Stimulated activated naive CD8-positive, alpha-beta T cell treated with anti-CD3 and anti-CD28 coated beads, Interleukin-15, amount 100 ng/mL, for 72 hours (primary cell): ENCODE measurements at regions not wholly inside any gene's neighbourhood (a gene's known extent, or its start where the extent isn't known, plus 50 kb on each side); places are given as distances from the start of the nearest gene placed in this dataset.

Source experiments
- ATAC-seq: fragments of 150-1000 bp; cut with Tn5 transposase; 2 replicates; pipeline ENCODE4 v1.10.0; 2021; ENCODE audit warnings: mild to moderate bottlenecking, moderate library complexity
- DNase-seq, 2 donors: peaks; one replicate each; pipeline ENCODE4 v3.0.0; 2021 to 2022
- H3K27ac Mint-ChIP-seq, 2 donors: one replicate each; pipeline ENCODE4 v1.8.0; 2022; ENCODE audit warnings: mild to moderate bottlenecking in 2 of 2, mixed read lengths in 2 of 2, moderate library complexity in 2 of 2
- H3K27me3 Mint-ChIP-seq: one replicate; pipeline ENCODE4 v1.8.0; 2022; ENCODE audit warnings: mixed read lengths
- H3K4me1 Mint-ChIP-seq: one replicate; pipeline ENCODE4 v1.8.0; 2022; ENCODE audit warnings: mild to moderate bottlenecking, mixed read lengths
- H3K4me3 Mint-ChIP-seq, 2 donors: one replicate each; pipeline ENCODE4 v1.8.0; 2022; ENCODE audit warnings: mild to moderate bottlenecking in 2 of 2, mixed read lengths in 2 of 2, moderate library complexity in 1 of 2
- H3K9me3 Mint-ChIP-seq, 2 donors: one replicate each; pipeline ENCODE4 v1.8.0; 2022; ENCODE audit warnings: mixed read lengths in 2 of 2

DNA sequence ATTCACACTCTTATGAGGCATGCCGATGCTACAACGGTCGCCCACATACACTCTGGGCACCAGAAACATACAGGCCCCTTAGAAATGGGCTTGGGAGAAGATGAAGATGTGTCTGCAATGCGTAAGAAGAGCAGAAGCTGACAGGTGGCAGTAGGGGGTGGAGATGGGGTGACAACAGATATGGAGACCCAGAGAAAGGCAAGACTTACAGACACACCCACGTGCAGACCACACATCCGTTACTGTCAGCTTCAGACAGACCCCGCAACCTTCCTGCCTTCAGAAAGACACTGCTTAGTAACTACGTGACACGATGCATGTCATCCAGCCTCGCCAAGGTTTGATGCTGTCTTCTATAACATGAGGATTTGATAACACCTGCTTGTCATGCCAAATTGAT is 89.5 kb downstream of the ZFP36L2 start:
- DNase-seq (peak; percentile 68 to 80), ATAC-seq (peak; percentile 70)
- H3K4me3 Mint-ChIP-seq: peak overlapping the region; percentile 63 to 93
- H3K9me3 Mint-ChIP-seq: no peaks in the 10 kb centered on the region
- H3K4me1 Mint-ChIP-seq: peaks cover 88% of the 10 kb centered on the region
- H3K27ac Mint-ChIP-seq: peak overlapping the region; percentile 43 to 99
- H3K27me3 Mint-ChIP-seq: no peaks in the 10 kb centered on the region

DNA sequence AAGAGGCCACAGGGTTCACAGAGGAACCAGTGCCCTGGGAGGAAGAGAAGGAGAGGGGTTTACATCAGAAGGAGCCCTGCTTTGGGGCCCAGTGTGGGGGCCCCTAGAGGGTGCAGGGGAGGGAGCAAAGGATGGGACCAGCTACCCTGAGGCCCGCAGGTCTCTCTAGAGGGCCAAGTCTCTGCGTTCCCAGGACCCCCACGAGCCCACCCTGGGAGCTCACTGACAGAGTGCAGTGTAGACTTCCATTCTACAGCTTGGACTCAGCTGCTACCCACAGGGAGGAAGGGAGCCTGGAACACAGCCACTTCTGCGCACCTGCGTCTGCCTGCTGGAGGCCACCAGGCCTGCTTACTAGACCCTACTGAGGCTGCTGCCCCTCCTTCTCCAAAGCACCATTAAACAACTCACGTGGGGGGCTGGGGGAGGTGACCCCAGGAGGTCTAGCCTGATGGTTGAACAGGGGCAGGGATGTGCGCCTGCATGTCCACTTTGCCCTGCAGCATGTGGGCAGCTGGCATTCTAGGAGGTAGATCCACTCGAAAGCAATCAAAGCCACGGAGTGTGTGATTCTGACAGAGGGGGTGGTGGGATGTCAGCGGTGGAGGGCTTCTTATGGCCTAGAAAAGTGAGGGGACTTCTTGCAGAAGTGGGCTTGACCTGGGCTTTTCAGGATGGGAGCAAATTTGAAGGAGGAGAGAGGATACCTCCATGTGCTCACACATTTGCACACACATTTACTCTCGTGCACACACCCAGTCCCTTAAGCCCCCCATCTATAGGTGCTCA is 90.2 kb downstream of the ZFP36L2 start:
- no peak for DNase-seq
- peak overlapping the region; percentile 98 to 99 for H3K27ac Mint-ChIP-seq
- no peaks in the 10 kb centered on the region for H3K27me3 Mint-ChIP-seq
- H3K4me1 Mint-ChIP-seq: peaks cover 95% of the 10 kb centered on the region
- peak overlapping the region; percentile 63 to 93 for H3K4me3 Mint-ChIP-seq
- no peak for ATAC-seq
- no peaks in the 10 kb centered on the region for H3K9me3 Mint-ChIP-seq

DNA sequence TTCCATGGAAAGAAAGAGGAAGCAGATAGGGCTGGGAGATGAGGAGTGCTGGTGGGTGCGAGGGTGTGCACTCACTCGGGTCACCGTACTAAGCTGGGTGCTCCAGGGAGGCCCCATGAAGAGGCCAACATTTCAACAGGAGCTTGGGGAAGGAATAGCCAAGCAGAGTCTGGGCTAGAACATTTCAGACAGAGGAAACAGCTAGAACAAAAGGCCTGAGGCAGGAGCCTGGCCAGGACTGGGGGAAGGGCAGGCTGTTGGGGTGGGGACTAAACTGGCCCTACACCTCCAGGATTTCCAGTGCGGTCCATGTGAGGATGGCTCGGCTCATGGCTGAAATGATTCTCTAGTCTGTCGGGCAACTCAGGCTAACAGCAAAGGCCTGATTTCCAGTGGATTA is 90.8 kb downstream of the ZFP36L2 start:
- H3K9me3 Mint-ChIP-seq: no peaks in the 10 kb centered on the region

GRCh38 chr2:43134571-43134889 is 91.9 kb downstream of the ZFP36L2 start:
- no peaks in the 10 kb centered on the region for H3K9me3 Mint-ChIP-seq
- peaks cover 99% of the 10 kb centered on the region for H3K4me1 Mint-ChIP-seq
- peak overlapping the region in 1 of 2 donors; percentile 9 for H3K27ac Mint-ChIP-seq
- no peak for DNase-seq
- ATAC-seq: no peak
- H3K4me3 Mint-ChIP-seq: peak overlapping the region; percentile 57 to 63
- H3K27me3 Mint-ChIP-seq: no peaks in the 10 kb centered on the region

More for the DNA sequence above, 90.8 kb downstream of the ZFP36L2 start:
- Mint-ChIP-seq H3K4me1 (peaks cover 99% of the 10 kb centered on the region), H3K4me3 (peak overlapping the region; percentile 63 to 93), H3K27me3 (no peaks in the 10 kb centered on the region), H3K27ac (peak overlapping the region; percentile 71 to 98)
- ATAC-seq (no peak), DNase-seq (no peak)

DNA sequence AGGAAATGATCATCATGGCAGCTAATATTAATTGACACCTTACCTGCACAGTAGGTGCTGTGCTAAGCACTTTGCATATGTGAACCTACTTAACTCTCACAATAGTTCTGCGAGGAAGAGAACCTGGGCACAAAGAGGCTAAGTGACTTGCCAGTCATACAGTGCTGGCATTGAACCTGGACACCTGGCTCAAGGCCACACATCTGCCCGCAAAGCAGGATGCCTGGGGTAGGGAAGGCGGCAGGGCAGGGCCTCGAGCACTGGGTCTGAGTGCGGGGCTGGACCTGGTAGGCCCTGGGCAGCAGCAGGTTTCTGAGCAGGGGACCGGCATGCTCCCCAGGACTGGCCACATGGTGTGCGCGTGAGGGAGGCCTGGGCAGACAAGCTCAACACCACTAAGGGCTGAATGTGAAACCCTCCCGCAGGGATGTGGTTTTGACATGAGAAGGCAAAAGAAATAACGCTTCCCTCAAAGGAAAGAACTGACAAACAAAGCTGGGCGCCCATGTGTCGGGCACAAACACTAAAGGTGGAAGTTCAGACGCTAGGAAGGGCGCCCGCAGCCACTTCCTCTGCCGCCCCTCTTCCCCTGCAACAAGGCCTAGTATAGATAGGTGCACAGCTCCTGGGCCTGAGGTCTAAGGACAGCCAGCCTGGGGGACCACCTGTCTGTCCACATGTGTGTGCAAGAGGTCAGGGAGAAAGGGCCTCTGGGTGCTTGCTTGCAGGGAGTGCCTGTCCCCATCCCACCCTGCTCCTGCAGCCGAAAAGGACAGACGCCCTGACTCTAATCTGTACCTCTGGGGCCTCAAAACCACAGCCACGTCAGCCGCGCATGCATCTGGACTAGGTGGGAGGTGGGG is 92.5 kb downstream of the ZFP36L2 start:
- peaks cover 98% of the 10 kb centered on the region for H3K4me1 Mint-ChIP-seq
- ATAC-seq: peak; percentile 54
- peak; percentile 64 to 83 for DNase-seq
- peak overlapping the region; percentile 63 to 65 for H3K4me3 Mint-ChIP-seq
- H3K27ac Mint-ChIP-seq: peak overlapping the region; percentile 9 to 45
- no peaks in the 10 kb centered on the region for H3K9me3 Mint-ChIP-seq
- no peaks in the 10 kb centered on the region for H3K27me3 Mint-ChIP-seq

- no peak for ATAC-seq
- peaks cover 98% of the 10 kb centered on the region for H3K4me1 Mint-ChIP-seq
- H3K9me3 Mint-ChIP-seq: no peaks in the 10 kb centered on the region
- no peak for DNase-seq
- peak overlapping the region; percentile 63 to 72 for H3K4me3 Mint-ChIP-seq
- no peaks in the 10 kb centered on the region for H3K27me3 Mint-ChIP-seq
- H3K27ac Mint-ChIP-seq: peak overlapping the region; percentile 9 to 36
These were observed 93.1 kb downstream of the ZFP36L2 start for GRCh38 chr2:43133336-43133707.

DNA sequence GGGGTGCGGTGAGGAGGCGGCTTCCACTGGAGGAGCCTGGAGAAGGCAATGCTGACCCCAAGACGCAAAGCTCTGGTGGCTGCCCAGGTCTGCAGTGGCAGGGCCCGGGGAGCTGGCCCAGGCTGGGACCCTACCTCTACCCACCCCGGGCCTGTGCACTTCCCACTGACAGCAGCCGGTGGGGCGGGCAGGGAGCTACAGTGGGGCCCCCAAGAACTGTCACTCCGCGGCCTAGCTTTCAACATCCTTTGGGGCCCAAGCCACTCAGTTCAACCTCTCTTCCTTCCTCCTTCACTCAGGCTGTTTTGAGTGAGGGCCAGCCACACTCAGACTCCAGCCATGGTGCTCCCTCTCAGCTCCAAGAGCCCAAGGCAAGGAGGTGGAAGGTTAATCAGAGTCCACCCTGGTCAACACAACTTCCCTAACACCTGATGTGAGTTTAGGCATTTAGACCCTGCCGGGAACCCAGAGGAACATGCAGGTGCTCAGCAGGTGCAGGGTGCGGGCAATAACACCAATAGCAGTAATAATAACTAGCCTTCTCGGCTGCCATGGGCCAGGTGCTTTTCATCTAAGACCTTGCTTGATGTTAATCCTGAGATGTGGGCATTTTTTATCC is 93.6 kb downstream of the ZFP36L2 start:
- DNase-seq (peak in 1 of 2 donors; percentile 44), ATAC-seq (no peak)
- no peaks in the 10 kb centered on the region for H3K27me3 Mint-ChIP-seq
- H3K9me3 Mint-ChIP-seq: no peaks in the 10 kb centered on the region
- peak overlapping the region; percentile 63 to 72 for H3K4me3 Mint-ChIP-seq
- H3K4me1 Mint-ChIP-seq: peaks cover 98% of the 10 kb centered on the region
- H3K27ac Mint-ChIP-seq: peak overlapping the region in 1 of 2 donors; percentile 38

DNA sequence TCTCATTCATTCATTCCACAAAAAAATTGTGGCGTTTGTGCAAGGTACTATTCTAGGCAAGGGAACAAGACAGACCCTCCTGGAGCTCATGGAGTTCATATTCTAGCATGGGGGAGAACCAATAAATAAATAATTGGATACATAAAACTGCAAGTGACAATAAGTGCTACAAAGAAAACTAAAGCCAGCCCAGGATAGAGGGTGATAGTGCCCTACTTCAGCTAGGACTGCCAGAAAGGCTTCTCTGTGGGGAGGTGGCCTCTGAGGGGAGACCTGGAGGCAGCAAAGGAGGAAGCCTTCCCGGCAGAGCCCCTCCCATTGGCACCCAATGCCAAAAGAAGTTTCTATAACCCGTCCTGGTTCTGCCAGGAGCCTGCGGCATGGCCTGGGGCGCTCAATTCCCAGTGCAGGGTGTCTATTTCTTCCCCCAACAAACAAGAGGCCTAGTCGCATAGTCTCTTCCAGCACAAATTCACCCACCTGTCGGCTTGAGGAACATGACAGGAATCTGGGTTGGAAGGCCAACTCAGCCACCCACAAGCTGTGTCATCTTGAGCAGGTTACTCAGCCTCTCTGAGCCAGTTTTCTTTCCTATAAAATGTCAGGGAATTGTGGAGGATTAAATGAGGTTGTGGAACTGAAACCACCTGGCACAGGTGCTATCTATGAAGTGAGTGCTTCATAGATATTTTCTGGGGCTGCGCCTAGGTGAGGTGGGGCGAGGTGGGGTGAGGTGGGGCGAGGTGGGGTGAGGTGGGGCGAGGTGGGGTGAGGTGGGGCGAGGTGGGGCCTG is 94.3 kb downstream of the ZFP36L2 start:
- peak overlapping the region; percentile 65 to 75 for H3K4me3 Mint-ChIP-seq
- H3K9me3 Mint-ChIP-seq: peaks cover 0 to 5% of the 10 kb centered on the region in 2 donors
- ATAC-seq: no peak
- H3K27ac Mint-ChIP-seq: peak overlapping the region; percentile 0 to 82
- no peak for DNase-seq
- no peaks in the 10 kb centered on the region for H3K27me3 Mint-ChIP-seq
- H3K4me1 Mint-ChIP-seq: peaks cover 98% of the 10 kb centered on the region

DNA sequence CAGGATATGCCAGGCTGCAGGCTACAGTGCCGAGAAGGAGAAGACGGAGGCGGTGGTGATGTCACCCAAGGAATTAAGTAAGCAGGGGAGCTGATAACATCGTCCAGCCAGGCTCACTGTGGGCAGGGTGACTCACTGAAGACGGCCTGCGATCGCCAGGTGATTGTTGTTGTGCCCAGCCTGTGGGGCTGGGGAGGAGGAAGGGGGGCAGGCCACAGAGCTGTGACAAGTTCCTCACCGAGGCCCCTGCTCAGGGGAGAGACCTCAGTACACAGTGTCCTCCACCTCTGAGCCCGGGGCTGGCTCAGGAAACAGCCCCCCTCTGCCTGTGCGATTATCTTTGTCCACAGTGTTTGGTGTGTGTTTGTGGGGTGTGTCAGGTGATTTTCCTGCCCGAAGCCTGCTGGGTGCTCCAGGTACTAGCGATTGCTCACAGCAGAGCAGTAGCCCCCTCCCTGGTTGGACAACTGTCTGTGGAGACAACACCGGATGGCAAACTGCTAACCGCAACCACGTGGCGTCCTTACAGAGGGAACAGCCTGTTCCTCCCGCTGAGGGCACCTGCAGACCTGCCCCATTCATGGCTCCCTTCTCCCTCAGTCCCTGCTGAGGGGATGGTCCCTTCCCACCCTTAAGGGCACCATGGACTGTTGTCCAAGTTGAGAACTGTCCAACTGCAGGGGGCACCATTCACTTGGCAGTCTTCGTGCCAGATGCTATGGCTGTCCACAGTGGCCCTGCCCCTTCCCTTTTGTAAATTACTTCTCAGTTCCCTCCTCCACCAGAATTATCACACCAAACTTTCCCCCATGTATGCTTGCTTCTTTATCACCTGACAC is 95.1 kb downstream of the ZFP36L2 start:
- Mint-ChIP-seq H3K4me3 (peak overlapping the region; percentile 65 to 75), H3K27ac (peak overlapping the region; percentile 72 to 82), H3K27me3 (no peaks in the 10 kb centered on the region), H3K4me1 (peaks cover 94% of the 10 kb centered on the region), H3K9me3 (peaks cover 0 to 6% of the 10 kb centered on the region in 2 donors)
- ATAC-seq: peak; percentile 58
- peak; percentile 66 to 84 for DNase-seq

- ATAC-seq (no peak), DNase-seq (no peak)
- H3K27ac Mint-ChIP-seq: peak overlapping the region; percentile 48 to 87
- no peaks in the 10 kb centered on the region for H3K27me3 Mint-ChIP-seq
- H3K9me3 Mint-ChIP-seq: peaks cover 0 to 6% of the 10 kb centered on the region in 2 donors
- H3K4me1 Mint-ChIP-seq: peaks cover 94% of the 10 kb centered on the region
- peak overlapping the region; percentile 65 to 75 for H3K4me3 Mint-ChIP-seq
These were observed 95.9 kb downstream of the ZFP36L2 start for GRCh38 chr2:43130548-43130875.

DNA sequence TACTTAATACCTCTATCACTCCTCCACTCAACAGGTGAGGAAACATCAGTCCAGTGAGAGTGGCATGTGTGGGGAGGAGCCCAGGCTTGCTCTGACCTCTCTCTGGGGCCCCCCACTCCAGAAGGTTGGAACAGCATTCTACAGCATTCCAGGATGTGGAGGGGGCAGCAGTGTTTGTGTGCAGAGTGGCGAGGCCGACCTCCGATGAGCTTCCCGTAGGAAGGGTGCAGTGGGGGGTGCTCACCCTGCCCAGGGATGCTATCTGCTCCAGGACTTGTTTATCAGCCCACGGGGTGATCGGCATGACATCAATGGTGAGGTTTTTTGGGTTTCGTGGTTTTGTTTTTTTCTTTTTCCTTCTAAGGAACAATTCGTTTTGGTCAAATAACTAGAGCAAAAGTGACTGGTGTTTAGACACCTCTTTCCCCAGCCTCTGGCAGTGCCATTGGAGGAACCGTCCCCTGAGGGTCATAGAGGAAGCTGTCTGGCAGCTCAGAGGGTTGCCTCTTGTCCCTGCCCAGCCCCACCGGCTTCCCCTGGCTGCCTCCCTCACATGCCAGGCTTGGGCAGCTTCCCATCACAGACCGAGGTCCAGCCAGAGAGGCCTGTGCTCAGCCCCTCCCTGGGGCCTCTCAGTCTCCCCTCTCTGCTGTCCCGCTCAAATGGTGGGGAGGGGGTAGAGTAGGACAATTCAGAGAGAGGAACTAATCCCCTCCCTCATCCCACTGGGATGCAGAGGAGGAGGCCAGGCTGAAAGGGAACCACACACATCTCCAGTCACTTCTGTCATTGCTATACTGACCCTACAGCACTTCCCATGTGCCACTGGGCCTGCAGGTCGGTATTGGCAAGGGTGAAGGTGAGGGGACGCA is 96.5 kb downstream of the ZFP36L2 start:
- peaks cover 0 to 6% of the 10 kb centered on the region in 2 donors for H3K9me3 Mint-ChIP-seq

GRCh38 chr2:43128559-43128955 is 97.8 kb downstream of the ZFP36L2 start:
- Mint-ChIP-seq H3K4me1 (peaks cover 95% of the 10 kb centered on the region), H3K4me3 (peak overlapping the region in 1 of 2 donors; percentile 0)
- ATAC-seq: no peak

More for the DNA sequence above, 96.5 kb downstream of the ZFP36L2 start:
- Mint-ChIP-seq H3K27ac (peak overlapping the region; percentile 48 to 87), H3K4me1 (peaks cover 95% of the 10 kb centered on the region), H3K27me3 (no peaks in the 10 kb centered on the region), H3K4me3 (peak overlapping the region; percentile 65 to 75)
- DNase-seq (peak in 1 of 2 donors; percentile 52), ATAC-seq (no peak)

DNA sequence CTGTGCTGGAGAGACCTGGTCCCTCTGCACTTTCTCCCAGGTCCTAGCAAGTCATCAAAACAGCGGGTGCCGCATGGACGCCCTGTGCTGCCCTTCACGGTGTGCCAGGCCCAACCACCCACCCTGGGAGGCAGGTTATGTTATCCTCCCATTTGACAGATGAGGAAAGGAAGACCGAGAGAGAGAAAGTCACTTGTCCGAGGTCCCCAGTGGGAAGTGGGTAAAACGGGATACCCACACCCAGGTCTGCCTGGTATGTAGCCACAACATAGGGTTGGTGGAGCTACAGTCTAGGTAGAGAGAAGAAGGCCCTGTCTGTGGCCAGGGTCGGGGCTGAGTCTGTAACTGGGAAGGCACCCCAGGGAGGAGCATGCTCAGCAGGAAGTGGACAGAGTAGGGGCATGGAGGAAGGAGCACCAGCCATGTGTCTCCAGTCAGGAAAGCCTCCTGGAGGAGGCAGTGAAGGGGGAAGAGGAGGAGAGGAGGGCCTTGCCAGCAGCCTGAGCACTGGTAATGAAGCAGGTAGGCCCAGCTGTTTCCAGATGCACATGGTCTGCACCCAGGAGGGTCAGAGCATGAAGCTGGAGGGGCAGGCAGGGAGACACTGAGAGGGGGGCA is 98.4 kb downstream of the ZFP36L2 start:
- Mint-ChIP-seq H3K4me3 (peak overlapping the region in 1 of 2 donors; percentile 40), H3K27me3 (no peaks in the 10 kb centered on the region), H3K4me1 (peaks cover 94% of the 10 kb centered on the region), H3K27ac (peak overlapping the region; percentile 14 to 93), H3K9me3 (peaks cover 0 to 6% of the 10 kb centered on the region in 2 donors)
- ATAC-seq (no peak), DNase-seq (no peak)

More at GRCh38 chr2:43128559-43128955, 97.8 kb downstream of the ZFP36L2 start:
- DNase-seq: no peak
- Mint-ChIP-seq H3K27ac (no peak overlapping the region), H3K9me3 (peaks cover 0 to 6% of the 10 kb centered on the region in 2 donors), H3K27me3 (no peaks in the 10 kb centered on the region)
